Sigmoid colon (tissue), 6 donors: ENCODE measurements at regions not wholly inside any gene's neighbourhood (a gene's known extent, or its start where the extent isn't known, plus 50 kb on each side); places are given as distances from the start of the nearest gene placed in this dataset.

Experiments used
- DNase-seq: peaks from one replicate; pipeline ENCODE4 v3.0.0-alpha.2; 2019
- H3K27ac ChIP-seq, 4 donors: fragments of 200-600 bp; sonication (generic); one replicate each; pipeline ENCODE4 v1.5.1; 2016 to 2019; ENCODE audit warnings: mild to moderate bottlenecking in 1 of 4
- H3K27me3 ChIP-seq, 3 donors: fragments of 200-600 bp; sonication (generic); one replicate each; pipeline ENCODE4 v1.5.1; 2019; ENCODE audit warnings: mild to moderate bottlenecking in 1 of 3
- H3K36me3 ChIP-seq, 4 donors: fragments of 200-600 bp; sonication (generic); one replicate each; pipeline ENCODE4 v1.5.1; 2016 to 2019
- H3K4me1 ChIP-seq, 4 donors: fragments of 200-600 bp; sonication (generic); one replicate each; pipeline ENCODE4 v1.5.1; 2017 to 2019
- H3K4me3 ChIP-seq, 4 donors: fragments of 200-600 bp; sonication (generic); one replicate each; pipeline ENCODE4 v1.5.1; 2017 to 2019; ENCODE audit warnings: mild to moderate bottlenecking in 2 of 4, moderate library complexity in 1 of 4
- H3K9me3 ChIP-seq, 4 donors: fragments of 200-600 bp in 3 of 4; sonication (generic) in 3 of 4; one replicate each; pipeline versions ENCODE4 v1.5.1 to v1.6.1; 2013 to 2019
- CTCF ChIP-seq, 4 experiments: fragments of 450-650 bp in 3 of 4; fragments of 200-600 bp in 1 of 4; IDR thresholded peaks; one replicate each; pipeline ENCODE4 v1.5.1; 2016 to 2019; ENCODE audit warnings: antibody characterized with exemption in 4 of 4, mild to moderate bottlenecking in 3 of 4, moderate library complexity in 2 of 4
- EP300 ChIP-seq, 4 donors: sonication (generic); formaldehyde crosslinking; IDR thresholded peaks; one replicate each; pipeline ENCODE4 v1.6.1; 2017; ENCODE audit warnings: antibody characterized with exemption in 4 of 4
- POLR2A ChIP-seq, 2 donors: fragments of 450-650 bp; IDR thresholded peaks; one replicate each; pipeline ENCODE4 v1.6.1; 2016; ENCODE audit warnings: antibody characterized with exemption in 2 of 2, mild to moderate bottlenecking in 2 of 2, moderate library complexity in 2 of 2
- POLR2AphosphoS5 ChIP-seq, 4 donors: sonication (generic); formaldehyde crosslinking; IDR thresholded peaks; one replicate each; pipeline ENCODE4 v1.6.1; 2017; ENCODE audit warnings: antibody characterized with exemption in 4 of 4
- WGBS, 2 donors: extraction: QIAGEN DNeasy Blood & Tissue Kit; methylation state at CpG; one replicate each; pipeline ENCODE4 v1.1.7; 2013; 5-methylcytosine and 5-hydroxymethylcytosine counted together
- intact Hi-C: fragments of 100-400 bp; cut with DNase I; formaldehyde crosslinking; loops from one replicate; pipeline ENCODE4 v1.15.1; 2023
- donor health status: healthy with polysubstance abuse.
- donor health status: healthy.

- intact Hi-C loops: no loop called here
- no peak for TF ChIP-seq EP300 (IDR thresholded peaks at IDR 0.05)
- no peak for TF ChIP-seq POLR2AphosphoS5 (IDR thresholded peaks at IDR 0.05)
- no peak for TF ChIP-seq CTCF (IDR thresholded peaks at IDR 0.05)
- no peak for TF ChIP-seq POLR2A (IDR thresholded peaks at IDR 0.05)
- Histone ChIP-seq H3K9me3 (no peaks in the 10 kb centered on the region), H3K4me1 (no peaks in the 10 kb centered on the region), H3K4me3 (no peak overlapping the region), H3K36me3 (no peaks in the 10 kb centered on the region), H3K27me3 (peaks cover 0 to 9% (median 0%) of the 10 kb centered on the region in 3 donors), H3K27ac (no peak overlapping the region)
- WGBS, 2 donors: 58 to 60% methylated on average over 7 of the region's 7 CpGs
- DNase-seq: no peak
Observed at GRCh38 chr22:19593991-19594569, 69.9 kb upstream of the CLDN5 start.

GRCh38 chr22:19595532-19595931, 71.3 kb upstream of the CLDN5 start:
- no peaks in the 10 kb centered on the region for H3K9me3 ChIP-seq
- DNase-seq: no peak
- TF ChIP-seq CTCF (IDR thresholded peaks at IDR 0.05): no peak
- no peak for TF ChIP-seq EP300 (IDR thresholded peaks at IDR 0.05)
- no peak for TF ChIP-seq POLR2AphosphoS5 (IDR thresholded peaks at IDR 0.05)
- no peak for TF ChIP-seq POLR2A (IDR thresholded peaks at IDR 0.05)
- peaks cover 0 to 7% (median 1%) of the 10 kb centered on the region in 3 donors for H3K27me3 ChIP-seq
- no peak overlapping the region for H3K27ac ChIP-seq
- 87 to 89% methylated on average over 7 of the region's 7 CpGs for WGBS, 2 donors
- H3K4me3 ChIP-seq: no peak overlapping the region
- intact Hi-C loops: no loop called here
- H3K36me3 ChIP-seq: no peaks in the 10 kb centered on the region
- no peaks in the 10 kb centered on the region for H3K4me1 ChIP-seq

GRCh38 chr22:19596680-19597398, 72.6 kb upstream of the CLDN5 start:
- intact Hi-C loops: no loop called here
- DNase-seq: no peak
- no peak overlapping the region for H3K27ac ChIP-seq

GRCh38 chr22:19597399-19597735, 73.2 kb upstream of the CLDN5 start:
- Histone ChIP-seq H3K36me3 (no peaks in the 10 kb centered on the region), H3K27ac (no peak overlapping the region), H3K9me3 (no peaks in the 10 kb centered on the region), H3K4me3 (no peak overlapping the region), H3K4me1 (no peaks in the 10 kb centered on the region), H3K27me3 (peaks cover 0 to 7% (median 0%) of the 10 kb centered on the region in 3 donors)
- no peak for DNase-seq
- TF ChIP-seq POLR2AphosphoS5 (IDR thresholded peaks at IDR 0.05) (no peak), EP300 (IDR thresholded peaks at IDR 0.05) (no peak), POLR2A (IDR thresholded peaks at IDR 0.05) (no peak), CTCF (IDR thresholded peaks at IDR 0.05) (no peak)
- 44 to 51% methylated on average over 7 of the region's 7 CpGs for WGBS, 2 donors
- intact Hi-C loops: no loop called here

More at GRCh38 chr22:19596680-19597398, 72.6 kb upstream of the CLDN5 start:
- 71 to 76% methylated on average over 20 of the region's 20 CpGs for WGBS, 2 donors
- no peak overlapping the region for H3K4me3 ChIP-seq
- H3K9me3 ChIP-seq: no peaks in the 10 kb centered on the region
- H3K27me3 ChIP-seq: peaks cover 0 to 7% (median 0%) of the 10 kb centered on the region in 3 donors
- no peaks in the 10 kb centered on the region for H3K4me1 ChIP-seq
- H3K36me3 ChIP-seq: no peaks in the 10 kb centered on the region
- TF ChIP-seq CTCF (IDR thresholded peaks at IDR 0.05) (no peak), EP300 (IDR thresholded peaks at IDR 0.05) (no peak), POLR2AphosphoS5 (IDR thresholded peaks at IDR 0.05) (no peak), POLR2A (IDR thresholded peaks at IDR 0.05) (no peak)
